GM12892 (cell line): ENCODE measurements at regions not wholly inside any gene's neighbourhood (a gene's known extent, or its start where the extent isn't known, plus 50 kb on each side); places are given as distances from the start of the nearest gene placed in this dataset.

Experiments
- POLR2A ChIP-seq: IDR thresholded peaks from 2 replicates; pipeline ENCODE4 v1.6.1; 2011; ENCODE audit warnings: low read depth, low read length, control low read depth
- POLR2AphosphoS5 ChIP-seq: IDR thresholded peaks from 2 replicates; pipeline ENCODE4 v1.6.1; 2011; ENCODE audit warnings: low read depth, low read length, control low read depth

- TF ChIP-seq POLR2AphosphoS5 (no peak), POLR2A (no peak)
Measured at GRCh38 chrX:113726898-113727297, 857.0 kb upstream of the HTR2C start.
